Neural cell (in vitro differentiated cells): ENCODE measurements at regions not wholly inside any gene's neighbourhood (a gene's known extent, or its start where the extent isn't known, plus 50 kb on each side); places are given as distances from the start of the nearest gene placed in this dataset.

Experiments
- H2AFZ ChIP-seq: fragments of 200-600, 300-800 bp; sonication (generic), shearing (Covaris generic); 2 replicates; pipeline ENCODE4 v1.6.0; 2014; ENCODE audit warnings: low read depth, mild to moderate bottlenecking, antibody characterized with exemption, low read length, moderate library complexity
- H3F3A ChIP-seq: fragments of 200-600 bp; shearing (Covaris generic); 2 replicates; pipeline ENCODE4 v1.6.1; 2016; ENCODE audit warnings: mild to moderate bottlenecking, moderate library complexity, mixed read lengths, antibody characterized with exemption, low read length; ENCODE audit not compliant: insufficient read depth, poor library complexity, severe bottlenecking
- H3K27ac ChIP-seq: fragments of 200-600, 300-800 bp; sonication (generic), shearing (Covaris generic); 2 replicates; pipeline ENCODE4 v1.5.1; 2014; ENCODE audit warnings: mild to moderate bottlenecking, low read length, moderate library complexity
- H3K27me3 ChIP-seq: fragments of 300-800, 200-600 bp; sonication (generic), shearing (Covaris generic); 2 replicates; pipeline ENCODE4 v1.6.0; 2014; ENCODE audit warnings: mild to moderate bottlenecking, low read depth, low read length, moderate library complexity; ENCODE audit not compliant: insufficient read depth
- H3K36me3 ChIP-seq: fragments of 300-800, 200-600 bp; sonication (generic), shearing (Covaris generic); 2 replicates; pipeline ENCODE4 v1.5.1; 2014; ENCODE audit warnings: mild to moderate bottlenecking, antibody characterized with exemption, low read length, moderate library complexity; ENCODE audit not compliant: insufficient read depth
- H3K4me2 ChIP-seq: fragments of 300-800, 200-600 bp; sonication (generic), shearing (Covaris generic); 2 replicates; pipeline ENCODE4 v1.6.0; 2014; ENCODE audit warnings: mild to moderate bottlenecking, low read length
- H3K4me3 ChIP-seq: fragments of 300-800, 200-600 bp; sonication (generic), shearing (Covaris generic); 2 replicates; pipeline ENCODE4 v1.5.1; 2014; ENCODE audit warnings: mild to moderate bottlenecking, low read length, moderate library complexity
- H3K79me2 ChIP-seq: fragments of 200-600 bp; shearing (Covaris generic); replicated peaks from 2 replicates; pipeline ENCODE4 v1.6.0; 2014; ENCODE audit warnings: mild to moderate bottlenecking, low read length, moderate library complexity; ENCODE audit not compliant: insufficient read depth
- H3K9ac ChIP-seq: fragments of 300-800, 200-600 bp; sonication (generic), shearing (Covaris generic); 2 replicates; pipeline ENCODE4 v1.6.1; 2016; ENCODE audit warnings: mild to moderate bottlenecking, low read length, mixed read lengths
- H3K9me2 ChIP-seq: fragments of 200-600 bp; shearing (Covaris generic); 2 replicates; pipeline ENCODE4 v1.6.1; 2016; ENCODE audit warnings: mild to moderate bottlenecking, low read length, mixed read lengths; ENCODE audit not compliant: insufficient read depth
- H3K9me3 ChIP-seq: fragments of 200-600, 300-800 bp; sonication (generic), shearing (Covaris generic); 2 replicates; pipeline ENCODE4 v1.6.1; 2016; ENCODE audit warnings: mild to moderate bottlenecking, mixed run types, low read length, moderate library complexity, mixed read lengths
- H4K20me1 ChIP-seq: fragments of 200-600 bp; shearing (Covaris generic); 2 replicates; pipeline ENCODE4 v1.6.1; 2016; ENCODE audit warnings: mild to moderate bottlenecking, mixed run types; ENCODE audit not compliant: insufficient read depth
- EP300 ChIP-seq: fragments of 450-650 bp; conservative IDR thresholded peaks from 2 replicates; pipeline ENCODE4 v1.6.1; 2014; ENCODE audit warnings: antibody characterized with exemption, mild to moderate bottlenecking, moderate library complexity; ENCODE audit not compliant: poor library complexity, severe bottlenecking
- EZH2 ChIP-seq: fragments of 200-600, 300-800 bp; shearing (Covaris generic), sonication (generic); IDR thresholded peaks from 2 replicates; pipeline ENCODE4 v1.6.1; 2014; ENCODE audit warnings: antibody characterized with exemption, low read length, borderline replicate concordance, mild to moderate bottlenecking; ENCODE audit not compliant: insufficient read depth, poor library complexity, severe bottlenecking
- MXI1 ChIP-seq: fragments of 450-650 bp; conservative IDR thresholded peaks from 2 replicates; pipeline ENCODE4 v1.6.1; 2014; ENCODE audit warnings: antibody characterized with exemption, mild to moderate bottlenecking; ENCODE audit not compliant: poor library complexity, severe bottlenecking
- POLR2AphosphoS5 ChIP-seq: IDR thresholded peaks from 2 replicates; pipeline ENCODE4 v1.6.1; 2012
- RAD21 ChIP-seq: fragments of 450-650 bp; conservative IDR thresholded peaks from 2 replicates; pipeline ENCODE4 v1.6.1; 2014; ENCODE audit warnings: antibody characterized with exemption, mild to moderate bottlenecking, moderate library complexity
- SMC3 ChIP-seq: fragments of 450-650 bp; conservative IDR thresholded peaks from 2 replicates; pipeline ENCODE4 v1.6.1; 2014; ENCODE audit warnings: antibody characterized with exemption, mild to moderate bottlenecking, moderate library complexity; ENCODE audit not compliant: poor library complexity
- TAF1 ChIP-seq: IDR thresholded peaks from 2 replicates; pipeline ENCODE4 v1.6.1; 2012; ENCODE audit warnings: low read depth
- TF ChIP-seq, protein P1 (sequence below): fragments of 450-650 bp; IDR thresholded peaks from 2 replicates; pipeline ENCODE4 v1.5.1; 2014; ENCODE audit warnings: antibody characterized with exemption, mild to moderate bottlenecking, moderate library complexity; ENCODE audit not compliant: poor library complexity, severe bottlenecking
- TF ChIP-seq, protein P2 (sequence below): IDR thresholded peaks from 2 replicates; pipeline ENCODE4 v1.6.1; 2012; ENCODE audit warnings: borderline replicate concordance

DNA sequence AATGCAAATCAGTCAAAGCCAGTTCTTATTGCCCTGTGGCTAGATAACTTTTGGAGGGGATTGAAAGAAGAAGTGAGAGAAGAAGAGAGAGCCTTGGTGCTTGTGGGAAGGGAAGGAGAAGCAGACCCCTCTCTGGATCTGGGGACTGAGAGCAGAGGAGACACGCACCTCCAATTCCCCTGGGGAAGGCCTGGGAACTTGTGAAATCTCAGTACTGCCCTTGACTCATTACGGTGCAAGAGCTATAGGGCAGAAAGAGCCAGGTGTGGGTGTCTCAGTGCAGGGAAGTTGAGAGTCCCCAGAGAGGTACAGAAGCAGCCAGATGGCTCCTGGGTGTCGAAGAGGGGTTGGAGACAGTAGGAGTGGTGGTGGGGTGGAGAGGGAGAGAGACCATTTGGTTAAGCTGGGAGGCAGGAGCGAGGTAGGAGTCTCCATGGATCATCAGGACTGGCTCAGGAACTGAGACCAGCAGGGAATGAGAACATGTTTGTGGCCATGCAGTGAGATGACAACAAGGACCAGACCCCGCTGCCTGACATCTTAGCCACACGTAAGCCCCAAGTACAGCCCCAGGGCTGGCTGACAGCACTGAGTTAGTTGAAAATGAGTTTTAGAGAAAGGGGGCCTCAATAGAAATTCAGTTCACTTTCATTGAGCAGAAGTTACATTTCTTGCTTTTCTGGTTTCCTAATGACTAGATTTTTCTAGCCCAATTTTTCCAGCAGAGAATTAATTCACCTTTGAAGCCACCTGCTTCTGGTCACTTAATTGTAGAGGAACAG, 238.2 kb downstream of the BUB3 start:
- TF ChIP-seq EP300 (no peak), RAD21 (no peak), TAF1 (no peak), EZH2 (no peak), MXI1 (no peak), SMC3 (no peak), POLR2AphosphoS5 (no peak)
- TF ChIP-seq, protein P1, sequence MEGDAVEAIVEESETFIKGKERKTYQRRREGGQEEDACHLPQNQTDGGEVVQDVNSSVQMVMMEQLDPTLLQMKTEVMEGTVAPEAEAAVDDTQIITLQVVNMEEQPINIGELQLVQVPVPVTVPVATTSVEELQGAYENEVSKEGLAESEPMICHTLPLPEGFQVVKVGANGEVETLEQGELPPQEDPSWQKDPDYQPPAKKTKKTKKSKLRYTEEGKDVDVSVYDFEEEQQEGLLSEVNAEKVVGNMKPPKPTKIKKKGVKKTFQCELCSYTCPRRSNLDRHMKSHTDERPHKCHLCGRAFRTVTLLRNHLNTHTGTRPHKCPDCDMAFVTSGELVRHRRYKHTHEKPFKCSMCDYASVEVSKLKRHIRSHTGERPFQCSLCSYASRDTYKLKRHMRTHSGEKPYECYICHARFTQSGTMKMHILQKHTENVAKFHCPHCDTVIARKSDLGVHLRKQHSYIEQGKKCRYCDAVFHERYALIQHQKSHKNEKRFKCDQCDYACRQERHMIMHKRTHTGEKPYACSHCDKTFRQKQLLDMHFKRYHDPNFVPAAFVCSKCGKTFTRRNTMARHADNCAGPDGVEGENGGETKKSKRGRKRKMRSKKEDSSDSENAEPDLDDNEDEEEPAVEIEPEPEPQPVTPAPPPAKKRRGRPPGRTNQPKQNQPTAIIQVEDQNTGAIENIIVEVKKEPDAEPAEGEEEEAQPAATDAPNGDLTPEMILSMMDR = no peak
- TF ChIP-seq, protein P2, sequence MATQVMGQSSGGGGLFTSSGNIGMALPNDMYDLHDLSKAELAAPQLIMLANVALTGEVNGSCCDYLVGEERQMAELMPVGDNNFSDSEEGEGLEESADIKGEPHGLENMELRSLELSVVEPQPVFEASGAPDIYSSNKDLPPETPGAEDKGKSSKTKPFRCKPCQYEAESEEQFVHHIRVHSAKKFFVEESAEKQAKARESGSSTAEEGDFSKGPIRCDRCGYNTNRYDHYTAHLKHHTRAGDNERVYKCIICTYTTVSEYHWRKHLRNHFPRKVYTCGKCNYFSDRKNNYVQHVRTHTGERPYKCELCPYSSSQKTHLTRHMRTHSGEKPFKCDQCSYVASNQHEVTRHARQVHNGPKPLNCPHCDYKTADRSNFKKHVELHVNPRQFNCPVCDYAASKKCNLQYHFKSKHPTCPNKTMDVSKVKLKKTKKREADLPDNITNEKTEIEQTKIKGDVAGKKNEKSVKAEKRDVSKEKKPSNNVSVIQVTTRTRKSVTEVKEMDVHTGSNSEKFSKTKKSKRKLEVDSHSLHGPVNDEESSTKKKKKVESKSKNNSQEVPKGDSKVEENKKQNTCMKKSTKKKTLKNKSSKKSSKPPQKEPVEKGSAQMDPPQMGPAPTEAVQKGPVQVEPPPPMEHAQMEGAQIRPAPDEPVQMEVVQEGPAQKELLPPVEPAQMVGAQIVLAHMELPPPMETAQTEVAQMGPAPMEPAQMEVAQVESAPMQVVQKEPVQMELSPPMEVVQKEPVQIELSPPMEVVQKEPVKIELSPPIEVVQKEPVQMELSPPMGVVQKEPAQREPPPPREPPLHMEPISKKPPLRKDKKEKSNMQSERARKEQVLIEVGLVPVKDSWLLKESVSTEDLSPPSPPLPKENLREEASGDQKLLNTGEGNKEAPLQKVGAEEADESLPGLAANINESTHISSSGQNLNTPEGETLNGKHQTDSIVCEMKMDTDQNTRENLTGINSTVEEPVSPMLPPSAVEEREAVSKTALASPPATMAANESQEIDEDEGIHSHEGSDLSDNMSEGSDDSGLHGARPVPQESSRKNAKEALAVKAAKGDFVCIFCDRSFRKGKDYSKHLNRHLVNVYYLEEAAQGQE = no peak
- Histone ChIP-seq H3K36me3 (no peaks in the 10 kb centered on the region), H3K27ac (no peak overlapping the region), H4K20me1 (no peaks in the 10 kb centered on the region), H3F3A (no peaks in the 10 kb centered on the region), H3K4me2 (no peak overlapping the region), H2AFZ (no peak overlapping the region), H3K4me3 (no peak overlapping the region), H3K9me2 (no peaks in the 10 kb centered on the region), H3K9me3 (no peaks in the 10 kb centered on the region), H3K79me2 (no peaks in the 10 kb centered on the region), H3K9ac (no peak overlapping the region), H3K27me3 (no peaks in the 10 kb centered on the region)

DNA sequence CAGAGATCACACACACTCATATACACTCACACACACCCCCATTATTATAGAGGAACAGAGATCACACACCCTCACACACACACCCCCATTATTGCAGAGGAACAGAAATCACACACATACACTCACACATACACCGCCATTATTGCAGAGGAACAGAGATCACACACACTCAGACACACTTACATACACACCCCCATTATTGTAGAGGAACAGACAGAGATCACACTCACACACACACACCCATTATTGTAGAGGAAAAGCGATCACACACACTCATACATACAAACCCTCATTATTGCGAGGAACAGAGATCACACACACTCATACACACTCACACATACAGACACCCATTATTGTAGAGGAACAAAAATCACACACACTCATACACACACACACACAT, 239.0 kb downstream of the BUB3 start:
- H3K36me3 ChIP-seq = no peaks in the 10 kb centered on the region
- H3K4me2 ChIP-seq = no peak overlapping the region
- H3K9ac ChIP-seq = no peak overlapping the region
- no peak overlapping the region for H2AFZ ChIP-seq
- H4K20me1 ChIP-seq = no peaks in the 10 kb centered on the region
- H3K9me3 ChIP-seq = no peaks in the 10 kb centered on the region
- H3F3A ChIP-seq = no peaks in the 10 kb centered on the region
- H3K79me2 ChIP-seq = no peaks in the 10 kb centered on the region
- TF ChIP-seq EZH2 (no peak), POLR2AphosphoS5 (no peak), EP300 (no peak), RAD21 (no peak), TAF1 (no peak), SMC3 (no peak), MXI1 (no peak)
- TF ChIP-seq, protein P2 = no peak
- TF ChIP-seq, protein P1 = no peak
- H3K27me3 ChIP-seq = no peaks in the 10 kb centered on the region
- no peak overlapping the region for H3K4me3 ChIP-seq
- no peak overlapping the region for H3K27ac ChIP-seq
- H3K9me2 ChIP-seq = no peaks in the 10 kb centered on the region
